Activated CD8-positive, alpha-beta T cell treated with anti-CD3 and anti-CD28 coated beads for 36 hours (primary cell): ENCODE measurements at regions not wholly inside any gene's neighbourhood (a gene's known extent, or its start where the extent isn't known, plus 50 kb on each side); places are given as distances from the start of the nearest gene placed in this dataset.

Experiments used
- ATAC-seq: fragments of 200-7000 bp; cut with Tn5 transposase; one replicate; pipeline ENCODE4 v1.10.0; 2021; ENCODE audit warnings: mild to moderate bottlenecking, moderate library complexity
- CTCF ChIA-PET: fragments of 350-600 bp; sonication (Branson Sonifier 250); formaldehyde crosslinking; loops from one replicate; lab custom pipeline; 2021; ENCODE audit warnings: antibody characterized with exemption; lab: Charles Lee
- POLR2A ChIA-PET: fragments of 350-600 bp; sonication (Branson Sonifier 250); formaldehyde crosslinking; loops from one replicate; lab custom pipeline; 2021; ENCODE audit warnings: antibody characterized with exemption; lab: Charles Lee
- DNase-seq: peaks from one replicate; pipeline ENCODE4 v3.0.0-alpha.2; 2020
- H3K27ac Mint-ChIP-seq: one replicate; pipeline ENCODE4 v1.8.0; 2021; ENCODE audit warnings: mild to moderate bottlenecking, mixed read lengths
- H3K27me3 Mint-ChIP-seq: one replicate; pipeline ENCODE4 v1.8.0; 2021; ENCODE audit warnings: mixed read lengths
- H3K36me3 Mint-ChIP-seq: one replicate; pipeline ENCODE4 v1.8.0; 2021; ENCODE audit warnings: low read depth, mixed read lengths
- H3K4me1 Mint-ChIP-seq: one replicate; pipeline ENCODE4 v1.8.0; 2021; ENCODE audit warnings: low read depth, mixed read lengths
- H3K4me3 Mint-ChIP-seq: one replicate; pipeline ENCODE4 v1.8.0; 2021; ENCODE audit warnings: mild to moderate bottlenecking, moderate library complexity, mixed read lengths
- H3K9me3 Mint-ChIP-seq: one replicate; pipeline ENCODE4 v1.8.0; 2021; ENCODE audit warnings: mixed read lengths
- intact Hi-C: fragments of 100-400 bp; cut with micrococcal nuclease; formaldehyde crosslinking; loops from one replicate; pipeline ENCODE4 v1.10.0; 2022
- TF ChIP-seq, protein P1 (sequence below): fragments of 200-600 bp; IDR thresholded peaks from one replicate; pipeline ENCODE4 v1.8.0; 2022; ENCODE audit warnings: antibody characterized with exemption, mild to moderate bottlenecking

DNA sequence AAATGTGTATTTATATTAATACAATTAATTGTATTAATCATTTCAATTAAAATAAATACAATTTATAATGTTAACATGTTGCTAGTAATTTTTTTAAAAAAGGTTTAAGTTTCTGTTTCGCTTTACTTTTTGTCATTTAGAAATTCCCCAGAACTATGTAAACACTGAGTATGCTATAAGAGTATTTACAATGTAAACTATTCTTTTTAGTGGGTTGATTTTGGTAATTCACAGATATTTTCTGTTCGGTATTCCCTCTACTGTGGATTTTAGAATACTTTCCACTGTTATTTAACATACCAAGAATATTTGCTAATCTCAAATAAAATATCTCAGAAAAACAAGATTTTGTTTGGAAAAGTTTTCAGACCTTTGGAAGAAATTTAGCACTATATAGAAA lies 1564.4 kb downstream of the EFNA5 start:
- intact Hi-C loops: no loop called here
- ChIA-PET CTCF (no interaction called here), POLR2A (no interaction called here)
- DNase-seq (no peak), ATAC-seq (no peak)
- H3K4me3 Mint-ChIP-seq: no peak overlapping the region
- TF ChIP-seq, protein P1, sequence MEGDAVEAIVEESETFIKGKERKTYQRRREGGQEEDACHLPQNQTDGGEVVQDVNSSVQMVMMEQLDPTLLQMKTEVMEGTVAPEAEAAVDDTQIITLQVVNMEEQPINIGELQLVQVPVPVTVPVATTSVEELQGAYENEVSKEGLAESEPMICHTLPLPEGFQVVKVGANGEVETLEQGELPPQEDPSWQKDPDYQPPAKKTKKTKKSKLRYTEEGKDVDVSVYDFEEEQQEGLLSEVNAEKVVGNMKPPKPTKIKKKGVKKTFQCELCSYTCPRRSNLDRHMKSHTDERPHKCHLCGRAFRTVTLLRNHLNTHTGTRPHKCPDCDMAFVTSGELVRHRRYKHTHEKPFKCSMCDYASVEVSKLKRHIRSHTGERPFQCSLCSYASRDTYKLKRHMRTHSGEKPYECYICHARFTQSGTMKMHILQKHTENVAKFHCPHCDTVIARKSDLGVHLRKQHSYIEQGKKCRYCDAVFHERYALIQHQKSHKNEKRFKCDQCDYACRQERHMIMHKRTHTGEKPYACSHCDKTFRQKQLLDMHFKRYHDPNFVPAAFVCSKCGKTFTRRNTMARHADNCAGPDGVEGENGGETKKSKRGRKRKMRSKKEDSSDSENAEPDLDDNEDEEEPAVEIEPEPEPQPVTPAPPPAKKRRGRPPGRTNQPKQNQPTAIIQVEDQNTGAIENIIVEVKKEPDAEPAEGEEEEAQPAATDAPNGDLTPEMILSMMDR: no peak
- H3K27me3 Mint-ChIP-seq: no peaks in the 10 kb centered on the region
- peaks cover 4% of the 10 kb centered on the region for H3K9me3 Mint-ChIP-seq
- H3K36me3 Mint-ChIP-seq: no peaks in the 10 kb centered on the region
- no peaks in the 10 kb centered on the region for H3K4me1 Mint-ChIP-seq
- no peak overlapping the region for H3K27ac Mint-ChIP-seq

DNA sequence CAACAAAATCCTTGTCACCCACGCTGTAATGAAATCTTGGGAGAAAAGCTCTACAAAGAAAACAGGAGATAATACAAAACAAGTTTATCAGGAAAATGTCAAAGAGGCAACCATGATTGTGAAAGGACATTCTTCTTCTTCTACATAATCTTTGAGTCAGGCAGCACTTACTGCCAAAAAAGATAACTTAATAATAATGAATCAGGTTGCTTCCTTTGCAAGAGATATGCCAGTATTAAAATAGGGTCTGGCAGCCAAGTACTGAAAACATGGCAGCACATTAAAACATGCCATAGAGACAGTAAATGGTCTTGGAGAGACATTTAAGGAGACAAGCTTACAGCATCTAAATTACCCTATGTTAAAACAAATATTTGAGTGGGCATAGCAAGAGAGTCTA lies 1573.4 kb downstream of the EFNA5 start:
- H3K4me1 Mint-ChIP-seq: no peaks in the 10 kb centered on the region
- intact Hi-C loops: no loop called here
- no peak for DNase-seq
- TF ChIP-seq, protein P1: no peak
- H3K4me3 Mint-ChIP-seq: no peak overlapping the region
- no peak for ATAC-seq
- peaks cover 6% of the 10 kb centered on the region for H3K9me3 Mint-ChIP-seq
- H3K27ac Mint-ChIP-seq: no peak overlapping the region
- ChIA-PET CTCF (interaction anchor here (1.0 kb wide), 1 partner anchor 12 kb away, joined by 3 read pairs; no protein-coding TSS in a partner anchor), POLR2A (no interaction called here)
- H3K36me3 Mint-ChIP-seq: no peaks in the 10 kb centered on the region
- no peaks in the 10 kb centered on the region for H3K27me3 Mint-ChIP-seq

DNA sequence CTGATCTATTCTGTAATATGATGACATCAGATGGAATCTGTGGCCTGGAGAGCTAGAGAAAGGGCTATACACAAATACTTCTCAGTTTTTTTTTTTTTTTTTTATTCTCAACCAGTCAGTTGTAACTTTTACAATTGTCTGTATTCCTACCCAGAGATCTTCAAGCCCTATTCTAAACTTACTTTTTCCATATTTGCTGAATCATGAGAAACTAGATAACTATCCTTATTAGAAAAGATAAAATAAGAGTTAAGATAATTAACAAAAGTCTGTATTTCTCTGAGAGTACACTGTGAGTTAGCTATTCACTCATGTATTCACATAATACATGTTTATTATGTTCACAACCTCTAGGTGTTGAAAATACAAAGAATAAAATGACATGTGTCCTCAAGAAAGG lies 1575.9 kb downstream of the EFNA5 start:
- Mint-ChIP-seq H3K4me3 (no peak overlapping the region), H3K27me3 (no peaks in the 10 kb centered on the region), H3K4me1 (no peaks in the 10 kb centered on the region), H3K36me3 (no peaks in the 10 kb centered on the region), H3K27ac (no peak overlapping the region), H3K9me3 (peaks cover 2% of the 10 kb centered on the region)
- ATAC-seq (no peak), DNase-seq (no peak)
- TF ChIP-seq, protein P1: no peak
- POLR2A ChIA-PET: no interaction called here
- CTCF ChIA-PET: no interaction called here
- intact Hi-C loops: no loop called here

DNA sequence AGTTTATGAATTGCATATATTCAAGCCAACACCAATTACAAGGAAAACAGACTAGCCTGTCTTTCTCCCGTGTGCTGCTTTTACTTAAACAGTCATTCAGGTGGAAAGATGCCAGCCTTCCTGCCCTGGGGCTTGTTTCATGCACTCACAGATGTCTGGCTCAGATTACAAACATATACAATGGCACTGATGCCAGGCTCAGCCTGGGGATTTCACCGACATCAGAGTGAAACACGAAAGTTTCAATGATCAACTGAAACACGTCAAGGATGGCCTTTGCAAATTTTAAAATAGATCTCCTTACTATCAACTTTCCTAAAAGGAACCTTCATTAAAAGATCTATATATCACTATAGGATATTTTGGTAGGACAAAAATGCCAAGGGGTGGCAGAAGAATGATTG lies 1576.5 kb downstream of the EFNA5 start:
- ChIA-PET CTCF (no interaction called here), POLR2A (no interaction called here)
- DNase-seq (no peak), ATAC-seq (no peak)
- TF ChIP-seq, protein P1: no peak
- no peaks in the 10 kb centered on the region for H3K9me3 Mint-ChIP-seq
- H3K27ac Mint-ChIP-seq: no peak overlapping the region
- no peaks in the 10 kb centered on the region for H3K4me1 Mint-ChIP-seq
- H3K36me3 Mint-ChIP-seq: no peaks in the 10 kb centered on the region
- intact Hi-C loops: no loop called here
- H3K27me3 Mint-ChIP-seq: no peaks in the 10 kb centered on the region
- H3K4me3 Mint-ChIP-seq: no peak overlapping the region

DNA sequence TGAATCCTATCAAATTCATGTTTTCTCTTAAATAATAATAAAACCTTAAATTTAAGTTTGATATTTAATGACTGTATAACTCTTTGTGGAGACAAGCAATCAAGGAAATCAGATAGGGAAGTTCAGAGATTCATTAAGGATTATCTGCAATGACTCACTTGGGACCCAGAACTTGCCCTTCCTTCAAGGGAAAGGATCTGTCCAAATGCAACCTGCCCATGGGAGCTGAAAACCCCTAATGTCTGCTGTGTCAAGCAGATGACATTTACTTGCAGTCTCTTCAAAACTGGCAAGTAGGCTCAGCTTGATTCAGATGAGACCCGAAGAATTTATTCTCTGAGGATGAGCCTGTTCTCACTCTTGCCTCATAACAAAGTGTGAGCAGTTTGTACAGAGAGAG lies 1577.6 kb downstream of the EFNA5 start:
- Mint-ChIP-seq H3K4me1 (no peaks in the 10 kb centered on the region), H3K9me3 (no peaks in the 10 kb centered on the region), H3K27me3 (no peaks in the 10 kb centered on the region), H3K4me3 (no peak overlapping the region), H3K27ac (no peak overlapping the region), H3K36me3 (no peaks in the 10 kb centered on the region)
- intact Hi-C loops: no loop called here
- ChIA-PET POLR2A (no interaction called here), CTCF (no interaction called here)
- DNase-seq (no peak), ATAC-seq (no peak)
- TF ChIP-seq, protein P1: no peak
